SK-N-SH (cell line): ENCODE measurements at regions not wholly inside any gene's neighbourhood (a gene's known extent, or its start where the extent isn't known, plus 50 kb on each side); places are given as distances from the start of the nearest gene placed in this dataset.

Experiments
- CHD2 ChIP-seq: fragments of 150-350 bp; IDR thresholded peaks from 2 replicates; pipeline ENCODE4 v1.6.1; 2018; ENCODE audit warnings: low read length; ENCODE audit not compliant: partially characterized antibody
- CTCF ChIP-seq: fragments of 200-600 bp; sonication (generic); IDR thresholded peaks from 2 replicates; pipeline ENCODE4 v1.6.1; 2017; ENCODE audit warnings: antibody characterized with exemption, mild to moderate bottlenecking, moderate library complexity
- EP300 ChIP-seq, 2 experiments: IDR thresholded peaks; 2 replicates each; pipeline versions ENCODE4 v1.4.0 to v1.6.1; 2012; ENCODE audit warnings: borderline replicate concordance in 1 of 2, low read depth in 1 of 2, low read length in 1 of 2
- EZH2phosphoT487 ChIP-seq: fragments of 200-600 bp; sonication (generic); IDR thresholded peaks from 2 replicates; pipeline ENCODE4 v1.6.1; 2017; ENCODE audit warnings: low read depth, mixed run types, mild to moderate bottlenecking, antibody characterized with exemption, moderate library complexity, borderline replicate concordance
- FOSL2 ChIP-seq: IDR thresholded peaks from 2 replicates; pipeline ENCODE4 v1.4.0; 2012; ENCODE audit warnings: low read depth, mild to moderate bottlenecking, moderate library complexity, borderline replicate concordance
- POLR2AphosphoS5 ChIP-seq: IDR thresholded peaks from 2 replicates; pipeline ENCODE4 v1.6.1; 2012; ENCODE audit warnings: low read depth, low read length
- RCOR1 ChIP-seq: fragments of 150-350 bp; IDR thresholded peaks from 2 replicates; pipeline ENCODE4 v1.6.1; 2017; ENCODE audit warnings: antibody characterized with exemption, low read length
- USF1 ChIP-seq: IDR thresholded peaks from 2 replicates; pipeline ENCODE4 v1.4.0; 2012; ENCODE audit warnings: low read depth, borderline replicate concordance
- YY1 ChIP-seq: IDR thresholded peaks from 2 replicates; pipeline ENCODE4 v1.4.0; 2012; ENCODE audit warnings: low read depth, mild to moderate bottlenecking
- ZBTB33 ChIP-seq: IDR thresholded peaks from 2 replicates; pipeline ENCODE4 v1.4.0; 2012; ENCODE audit warnings: low read depth, borderline replicate concordance
- TF ChIP-seq, protein P1 (sequence below): IDR thresholded peaks from 2 replicates; pipeline ENCODE4 v1.6.1; 2012; ENCODE audit warnings: mild to moderate bottlenecking, low read depth, low read length, moderate library complexity

DNA sequence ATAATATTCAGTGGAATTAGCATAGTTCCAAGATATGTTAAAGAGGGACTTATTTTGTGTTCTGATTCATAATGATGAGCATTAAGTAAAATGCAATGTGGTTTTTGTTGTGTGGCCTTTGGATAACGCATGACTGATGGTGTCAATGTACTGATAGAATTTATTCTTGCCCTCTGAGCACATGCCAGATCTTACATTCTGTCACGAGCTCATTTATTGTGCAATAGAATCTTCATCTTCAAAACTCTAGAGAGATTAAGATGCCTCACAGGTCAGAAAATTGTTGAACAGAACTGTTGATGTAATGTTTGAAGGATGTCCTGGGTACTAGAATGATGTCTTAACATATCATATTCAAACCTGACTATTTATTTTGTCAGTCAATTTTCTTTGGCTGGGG is 148.0 kb upstream of the HTR2A start:
- TF ChIP-seq CHD2 (no peak), CTCF (no peak), EP300 (IDR thresholded peaks at IDR 0.05; ENCODE audit: borderline replicate concordance in 1 of 2, low read depth in 1 of 2, low read length in 1 of 2) (no peak), POLR2AphosphoS5 (no peak), EZH2phosphoT487 (no peak), USF1 (no peak), ZBTB33 (no peak), YY1 (no peak), RCOR1 (no peak), FOSL2 (no peak)
- TF ChIP-seq, protein P1, sequence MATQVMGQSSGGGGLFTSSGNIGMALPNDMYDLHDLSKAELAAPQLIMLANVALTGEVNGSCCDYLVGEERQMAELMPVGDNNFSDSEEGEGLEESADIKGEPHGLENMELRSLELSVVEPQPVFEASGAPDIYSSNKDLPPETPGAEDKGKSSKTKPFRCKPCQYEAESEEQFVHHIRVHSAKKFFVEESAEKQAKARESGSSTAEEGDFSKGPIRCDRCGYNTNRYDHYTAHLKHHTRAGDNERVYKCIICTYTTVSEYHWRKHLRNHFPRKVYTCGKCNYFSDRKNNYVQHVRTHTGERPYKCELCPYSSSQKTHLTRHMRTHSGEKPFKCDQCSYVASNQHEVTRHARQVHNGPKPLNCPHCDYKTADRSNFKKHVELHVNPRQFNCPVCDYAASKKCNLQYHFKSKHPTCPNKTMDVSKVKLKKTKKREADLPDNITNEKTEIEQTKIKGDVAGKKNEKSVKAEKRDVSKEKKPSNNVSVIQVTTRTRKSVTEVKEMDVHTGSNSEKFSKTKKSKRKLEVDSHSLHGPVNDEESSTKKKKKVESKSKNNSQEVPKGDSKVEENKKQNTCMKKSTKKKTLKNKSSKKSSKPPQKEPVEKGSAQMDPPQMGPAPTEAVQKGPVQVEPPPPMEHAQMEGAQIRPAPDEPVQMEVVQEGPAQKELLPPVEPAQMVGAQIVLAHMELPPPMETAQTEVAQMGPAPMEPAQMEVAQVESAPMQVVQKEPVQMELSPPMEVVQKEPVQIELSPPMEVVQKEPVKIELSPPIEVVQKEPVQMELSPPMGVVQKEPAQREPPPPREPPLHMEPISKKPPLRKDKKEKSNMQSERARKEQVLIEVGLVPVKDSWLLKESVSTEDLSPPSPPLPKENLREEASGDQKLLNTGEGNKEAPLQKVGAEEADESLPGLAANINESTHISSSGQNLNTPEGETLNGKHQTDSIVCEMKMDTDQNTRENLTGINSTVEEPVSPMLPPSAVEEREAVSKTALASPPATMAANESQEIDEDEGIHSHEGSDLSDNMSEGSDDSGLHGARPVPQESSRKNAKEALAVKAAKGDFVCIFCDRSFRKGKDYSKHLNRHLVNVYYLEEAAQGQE: no peak
